ENCODE measurements at regions not wholly inside any gene's neighbourhood (a gene's known extent, or its start where the extent isn't known, plus 50 kb on each side); places are given as distances from the start of the nearest gene placed in this dataset.
"Not testable (repeated sequence)": the region's sequence is repeated elsewhere in the genome, so short reads cannot be mapped to it uniquely, and the experiment has no call there.

- TF ChIP-seq EZH2phosphoT487 (IDR thresholded peaks at IDR 0.05; ENCODE audit: borderline replicate concordance, low read length); CTCF (conservative IDR thresholded peaks at IDR 0.05; ENCODE audit: low read depth, low read length): not testable (repeated sequence)
These were observed 111.1 kb downstream of the GOLGA6L6 start for GRCh38 chr15:20430495-20430894.
